Thymus (tissue), 11 donors: ENCODE measurements at regions not wholly inside any gene's neighbourhood (a gene's known extent, or its start where the extent isn't known, plus 50 kb on each side); places are given as distances from the start of the nearest gene placed in this dataset.
"Not testable (repeated sequence)": the region's sequence is repeated elsewhere in the genome, so short reads cannot be mapped to it uniquely, and the experiment has no call there.

Experiments used
- DNase-seq, 9 donors: peaks; one replicate each; pipeline ENCODE4 v3.0.0-alpha.2; 2013; ENCODE audit warnings: low spot score in 9 of 9, low read depth in 6 of 9, missing footprints in 1 of 9
- H3K27ac ChIP-seq, 2 donors: one replicate each; pipeline ENCODE4 v1.5.1; 2013; ENCODE audit warnings: control low read depth in 1 of 2, low read depth in 1 of 2, low read length in 1 of 2, mild to moderate bottlenecking in 1 of 2, moderate library complexity in 1 of 2
- H3K27me3 ChIP-seq, 2 donors: one replicate each; pipeline ENCODE4 v1.5.1; 2013; ENCODE audit warnings: low read length in 1 of 2; ENCODE audit not compliant: control insufficient read depth in 2 of 2, insufficient read depth in 1 of 2
- H3K36me3 ChIP-seq, 2 donors: one replicate each; pipeline ENCODE4 v1.5.1; 2013; ENCODE audit warnings: low read length in 1 of 2, mild to moderate bottlenecking in 1 of 2, moderate library complexity in 1 of 2; ENCODE audit not compliant: control insufficient read depth in 2 of 2, insufficient read depth in 2 of 2
- H3K4me1 ChIP-seq, 2 donors: one replicate each; pipeline ENCODE4 v1.5.1; 2013; ENCODE audit warnings: low read length in 2 of 2; ENCODE audit not compliant: control insufficient read depth in 2 of 2, insufficient read depth in 2 of 2
- H3K4me3 ChIP-seq, 2 donors: one replicate each; pipeline ENCODE4 v1.5.1; 2013; ENCODE audit warnings: low read length in 2 of 2, control low read depth in 1 of 2, mild to moderate bottlenecking in 1 of 2
- H3K9me3 ChIP-seq, 2 donors: one replicate each; pipeline ENCODE4 v1.5.1; 2013; ENCODE audit warnings: low read length in 1 of 2, mild to moderate bottlenecking in 1 of 2; ENCODE audit not compliant: control insufficient read depth in 2 of 2, insufficient read depth in 1 of 2
- WGBS: extraction: QIAGEN DNeasy Blood & Tissue Kit; methylation state at CpG from one replicate; pipeline ENCODE4 v1.1.7; 2013; 5-methylcytosine and 5-hydroxymethylcytosine counted together
- donor health status: healthy.

GRCh38 chr7:21338728-21339164 lies 89.1 kb upstream of the SP4 start:
- Histone ChIP-seq H3K27me3 (no peaks in the 10 kb centered on the region), H3K27ac (peak overlapping the region; percentile 68 to 71), H3K36me3 (no peaks in the 10 kb centered on the region), H3K4me1 (peaks cover 2 to 11% of the 10 kb centered on the region in 2 donors), H3K4me3 (no peak overlapping the region), H3K9me3 (no peaks in the 10 kb centered on the region)
- peak in 5 of 9 donors; percentile 15 to 64 (median 40) for DNase-seq
- WGBS: 43% methylated on average over 4 of the region's 4 CpGs

DNA sequence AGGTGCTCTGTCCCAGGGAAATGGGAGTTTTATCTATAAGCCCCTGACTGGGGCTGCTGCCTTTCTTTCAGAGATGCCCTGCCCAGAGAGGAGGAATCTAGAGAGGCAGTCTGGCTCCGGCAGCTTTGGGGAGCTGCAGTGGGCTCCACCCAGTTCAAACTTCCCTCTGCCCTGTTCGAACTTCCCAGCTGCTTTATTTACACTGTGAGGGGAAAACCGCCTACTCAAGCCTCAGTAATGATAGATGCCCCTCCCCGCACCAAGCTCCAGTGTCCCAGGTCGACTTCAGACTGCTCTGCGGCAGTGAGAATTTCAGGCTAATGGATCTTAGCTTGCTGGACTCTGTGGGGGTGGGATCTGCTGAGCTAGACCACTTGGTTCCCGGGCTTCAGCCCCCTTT lies 83.0 kb upstream of the SP4 start:
- H3K9me3 ChIP-seq, H3K27me3 ChIP-seq, H3K4me1 ChIP-seq, H3K4me3 ChIP-seq, H3K36me3 ChIP-seq, DNase-seq, H3K27ac ChIP-seq: not testable (repeated sequence)
- whole genome bisulfite sequencing: 78% methylated on average over 7 of the region's 7 CpGs

- H3K36me3 ChIP-seq: no peaks in the 10 kb centered on the region
- no peaks in the 10 kb centered on the region for H3K4me1 ChIP-seq
Measured at GRCh38 chr7:21345361-21345760, 82.5 kb upstream of the SP4 start.

DNA sequence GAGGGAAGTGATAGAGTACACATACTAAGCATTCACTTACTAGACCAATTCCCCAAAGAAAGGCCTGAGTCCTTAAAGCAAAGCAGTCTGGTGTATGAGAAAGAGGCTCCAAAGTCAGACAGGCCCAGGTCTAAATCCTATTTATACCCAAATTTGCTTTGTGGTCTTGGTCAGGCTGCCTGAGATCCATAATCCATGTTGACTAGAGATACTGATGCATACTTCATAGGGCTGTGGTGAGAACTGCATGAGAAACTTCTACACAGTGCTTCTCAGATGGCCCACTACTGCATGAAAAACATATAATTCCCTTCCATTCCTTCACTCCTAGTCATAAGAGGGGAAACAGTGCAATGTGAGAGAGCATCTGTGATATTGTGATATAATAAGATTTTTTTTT lies 81.6 kb upstream of the SP4 start:
- Histone ChIP-seq H3K4me1 (no peaks in the 10 kb centered on the region), H3K27me3 (no peaks in the 10 kb centered on the region), H3K4me3 (no peak overlapping the region), H3K27ac (no peak overlapping the region), H3K9me3 (no peaks in the 10 kb centered on the region), H3K36me3 (no peaks in the 10 kb centered on the region)
- no peak for DNase-seq

More at GRCh38 chr7:21345361-21345760, 82.5 kb upstream of the SP4 start:
- no peak for DNase-seq
- H3K4me3 ChIP-seq: no peak overlapping the region
- H3K9me3 ChIP-seq: no peaks in the 10 kb centered on the region
- WGBS: 94% methylated on average over 9 of the region's 9 CpGs
- H3K27me3 ChIP-seq: no peaks in the 10 kb centered on the region
- no peak overlapping the region for H3K27ac ChIP-seq

DNA sequence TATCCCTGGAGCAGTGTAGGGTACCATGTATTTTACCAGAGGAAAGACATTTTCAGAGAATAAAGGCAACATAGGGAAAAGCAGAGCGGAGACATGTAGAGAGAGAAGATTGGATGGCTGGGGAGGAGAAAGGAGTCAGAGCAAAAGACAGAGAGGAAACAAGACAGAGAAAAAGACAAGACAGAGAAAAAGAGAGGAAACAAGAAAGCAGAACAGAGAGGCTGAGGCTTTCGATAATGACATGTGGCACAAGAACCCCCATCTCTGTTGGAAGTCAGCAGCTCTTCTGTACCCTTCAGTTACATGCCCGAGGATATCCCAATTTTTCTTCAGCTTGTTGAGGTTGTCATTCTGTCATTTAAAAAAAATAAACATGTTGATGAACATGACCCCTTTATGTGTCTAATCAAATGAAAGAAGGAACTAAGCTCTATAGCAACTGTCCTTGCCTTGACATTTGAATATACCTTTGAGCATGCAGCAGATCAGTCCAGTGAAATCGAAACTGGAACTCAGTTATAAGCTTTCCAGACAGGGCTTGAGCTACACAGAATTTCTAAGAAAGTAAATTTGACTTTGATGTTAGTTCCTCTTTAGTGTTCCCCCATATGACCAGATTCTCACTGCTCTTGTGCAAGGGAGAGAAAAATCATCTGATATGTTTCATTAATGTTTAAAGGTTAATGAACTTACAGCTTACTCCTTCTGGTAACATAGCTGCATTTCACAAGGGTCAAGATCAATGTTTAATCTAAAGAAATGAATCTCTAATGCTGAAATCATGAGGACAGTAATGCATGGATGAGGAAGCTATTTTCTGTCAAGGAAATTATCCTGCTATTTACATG lies 75.1 kb upstream of the SP4 start:
- WGBS: 26% methylated on average over 4 of the region's 4 CpGs
- Histone ChIP-seq H3K27me3 (no peaks in the 10 kb centered on the region), H3K27ac (peak overlapping the region; percentile 60 to 61), H3K9me3 (no peaks in the 10 kb centered on the region), H3K36me3 (no peaks in the 10 kb centered on the region), H3K4me3 (no peak overlapping the region), H3K4me1 (peaks cover 25 to 41% of the 10 kb centered on the region in 2 donors)
- DNase-seq: peak in 6 of 9 donors; percentile 45 to 78 (median 58)

GRCh38 chr7:21353388-21353780 lies 74.5 kb upstream of the SP4 start:
- Histone ChIP-seq H3K9me3 (no peaks in the 10 kb centered on the region), H3K27me3 (no peaks in the 10 kb centered on the region), H3K4me1 (peaks cover 27 to 44% of the 10 kb centered on the region in 2 donors), H3K27ac (peak overlapping the region in 1 of 2 donors; percentile 60), H3K4me3 (no peak overlapping the region), H3K36me3 (no peaks in the 10 kb centered on the region)
- DNase-seq: no peak
- WGBS: 87% methylated on average over 4 of the region's 4 CpGs

DNA sequence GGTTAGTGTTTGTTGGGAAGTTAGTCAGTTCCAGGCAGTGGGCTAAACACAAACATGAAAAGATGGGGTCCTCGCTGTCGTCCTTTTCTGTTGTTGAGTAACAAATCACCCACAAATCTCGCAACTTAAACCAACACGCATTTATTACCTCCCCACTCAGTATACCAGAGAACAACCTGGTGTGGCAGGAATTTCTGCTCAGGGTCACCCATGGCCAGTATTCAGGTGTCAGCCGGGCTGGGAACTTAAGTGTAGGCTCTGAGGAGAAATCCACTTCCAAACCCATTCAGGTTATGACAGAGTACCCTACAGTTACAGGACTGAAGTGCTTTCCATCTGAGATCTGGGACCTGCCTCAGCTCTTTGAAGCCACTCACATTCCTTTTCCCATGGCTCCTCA lies 73.6 kb upstream of the SP4 start:
- no peak for DNase-seq
- H3K9me3 ChIP-seq: no peaks in the 10 kb centered on the region
- H3K36me3 ChIP-seq: no peaks in the 10 kb centered on the region
- no peak overlapping the region for H3K27ac ChIP-seq
- H3K4me1 ChIP-seq: peaks cover 27 to 46% of the 10 kb centered on the region in 2 donors
- H3K27me3 ChIP-seq: no peaks in the 10 kb centered on the region
- no peak overlapping the region for H3K4me3 ChIP-seq
- WGBS: 96% methylated on average over 5 of the region's 5 CpGs

- peaks cover 27 to 46% of the 10 kb centered on the region in 2 donors for H3K4me1 ChIP-seq
- no peaks in the 10 kb centered on the region for H3K27me3 ChIP-seq
- WGBS: 6% methylated on average over 2 of the region's 2 CpGs
- H3K36me3 ChIP-seq: no peaks in the 10 kb centered on the region
- H3K4me3 ChIP-seq: no peak overlapping the region
- DNase-seq: peak in 5 of 9 donors; percentile 21 to 57 (median 38)
- no peaks in the 10 kb centered on the region for H3K9me3 ChIP-seq
- H3K27ac ChIP-seq: peak overlapping the region; percentile 6 to 43
Measured at GRCh38 chr7:21355406-21355874, 72.4 kb upstream of the SP4 start.

- DNase-seq: peak in 4 of 9 donors; percentile 31 to 65 (median 42)
- no peak overlapping the region for H3K4me3 ChIP-seq
- H3K27ac ChIP-seq: no peak overlapping the region
- H3K9me3 ChIP-seq: no peaks in the 10 kb centered on the region
- no peaks in the 10 kb centered on the region for H3K27me3 ChIP-seq
- peaks cover 27 to 46% of the 10 kb centered on the region in 2 donors for H3K4me1 ChIP-seq
- no peaks in the 10 kb centered on the region for H3K36me3 ChIP-seq
Measured at GRCh38 chr7:21356616-21357015, 71.3 kb upstream of the SP4 start.
